H1 (cell line): ENCODE measurements at regions not wholly inside any gene's neighbourhood (a gene's known extent, or its start where the extent isn't known, plus 50 kb on each side); places are given as distances from the start of the nearest gene placed in this dataset.

Experiments used
- SIN3A ChIP-seq, 2 experiments: IDR thresholded peaks in 1 of 2; conservative IDR thresholded peaks in 1 of 2; 2 replicates each; pipeline ENCODE4 v1.6.1; 2011 to 2012; ENCODE audit warnings: low read length in 2 of 2, improper control_type of control experiment in 1 of 2, low read depth in 1 of 2, mild to moderate bottlenecking in 1 of 2
- SP4 ChIP-seq: IDR thresholded peaks from 2 replicates; pipeline ENCODE4 v1.6.1; 2012; ENCODE audit warnings: low read length, inconsistent platforms

DNA sequence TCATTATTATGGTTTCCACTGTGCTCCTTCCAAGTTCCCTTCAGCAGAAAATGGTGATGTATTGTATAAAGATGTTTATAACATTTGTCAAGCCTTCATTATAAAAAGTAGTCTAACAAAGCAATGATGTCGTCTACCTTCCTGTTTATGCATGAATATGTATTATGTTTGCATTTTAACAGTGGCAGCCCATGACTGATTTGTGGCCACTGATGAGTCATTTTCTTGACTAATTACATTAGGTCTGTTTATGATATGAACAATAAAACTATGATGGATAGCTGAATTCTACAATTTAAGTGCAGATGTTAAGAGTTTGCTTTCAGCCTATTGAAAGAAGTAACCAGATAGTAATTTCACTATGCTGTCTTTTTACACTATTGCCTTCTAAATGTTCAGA is 75.4 kb upstream of the ADAMTS19 start (continued):
- TF ChIP-seq SP4 (no peak), SIN3A (conservative IDR thresholded peaks at IDR 0.05 in 1 of 2, IDR thresholded peaks at IDR 0.05 in 1 of 2; ENCODE audit: low read depth in 1 of 2, low read length in 2 of 2) (no peak)
